GM19099 (cell line): ENCODE measurements at regions not wholly inside any gene's neighbourhood (a gene's known extent, or its start where the extent isn't known, plus 50 kb on each side); places are given as distances from the start of the nearest gene placed in this dataset.

Source experiments
- POLR2A ChIP-seq: IDR thresholded peaks from 3 replicates; pipeline ENCODE4 v1.6.1; 2011; ENCODE audit warnings: low read depth; ENCODE audit not compliant: insufficient read length; ENCODE audit errors: extremely low read depth

DNA sequence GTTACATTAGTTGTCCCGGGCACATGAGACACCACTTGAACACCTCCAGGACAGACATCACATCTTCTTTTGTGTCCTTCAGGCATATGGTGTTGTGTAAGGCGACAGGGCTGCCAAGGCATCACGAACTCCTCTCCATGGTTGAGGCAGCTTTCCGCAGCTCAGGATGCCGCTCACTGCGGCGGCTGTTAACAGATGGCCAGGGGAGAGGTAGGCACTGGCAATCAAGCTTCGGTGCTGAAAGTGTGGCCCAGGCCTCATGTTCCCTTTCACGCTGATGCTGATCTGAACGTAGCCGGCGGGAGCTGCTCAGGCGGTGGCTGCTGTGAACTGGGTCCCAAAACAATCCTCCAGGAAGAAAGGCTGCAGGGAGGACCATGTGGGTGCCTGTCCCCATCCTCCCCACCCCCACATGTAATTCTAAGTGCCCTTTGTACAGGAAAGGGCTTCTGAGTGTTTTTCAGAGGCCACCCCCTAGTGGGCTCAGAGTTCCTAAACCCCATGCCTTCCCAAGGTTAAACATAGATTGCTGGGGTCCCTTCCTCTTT, 287.1 kb upstream of the AJAP1 start:
- no peak for TF ChIP-seq POLR2A

DNA sequence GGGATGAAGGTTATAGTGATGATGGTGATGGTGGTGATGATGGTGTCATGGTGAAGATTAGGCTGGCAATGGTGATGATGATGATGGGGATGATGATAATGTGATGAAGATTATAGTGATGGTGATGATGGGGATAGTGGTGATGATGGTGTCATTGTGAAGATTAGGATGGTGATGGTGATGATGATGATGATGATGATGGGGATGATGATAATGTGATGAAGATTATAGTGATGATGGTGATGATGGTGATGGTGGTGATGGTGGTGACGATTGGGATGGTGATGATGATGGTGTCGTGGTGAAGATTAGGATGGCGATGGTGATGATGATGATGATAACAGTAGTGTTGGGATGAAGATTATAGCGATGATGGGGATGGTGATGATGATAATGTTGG, 285.1 kb upstream of the AJAP1 start:
- TF ChIP-seq POLR2A = no peak

GRCh38 chr1:4371849-4372248, 282.6 kb upstream of the AJAP1 start:
- no peak for TF ChIP-seq POLR2A

- TF ChIP-seq POLR2A = no peak
These were observed 278.6 kb upstream of the AJAP1 start for GRCh38 chr1:4375812-4376211.

DNA sequence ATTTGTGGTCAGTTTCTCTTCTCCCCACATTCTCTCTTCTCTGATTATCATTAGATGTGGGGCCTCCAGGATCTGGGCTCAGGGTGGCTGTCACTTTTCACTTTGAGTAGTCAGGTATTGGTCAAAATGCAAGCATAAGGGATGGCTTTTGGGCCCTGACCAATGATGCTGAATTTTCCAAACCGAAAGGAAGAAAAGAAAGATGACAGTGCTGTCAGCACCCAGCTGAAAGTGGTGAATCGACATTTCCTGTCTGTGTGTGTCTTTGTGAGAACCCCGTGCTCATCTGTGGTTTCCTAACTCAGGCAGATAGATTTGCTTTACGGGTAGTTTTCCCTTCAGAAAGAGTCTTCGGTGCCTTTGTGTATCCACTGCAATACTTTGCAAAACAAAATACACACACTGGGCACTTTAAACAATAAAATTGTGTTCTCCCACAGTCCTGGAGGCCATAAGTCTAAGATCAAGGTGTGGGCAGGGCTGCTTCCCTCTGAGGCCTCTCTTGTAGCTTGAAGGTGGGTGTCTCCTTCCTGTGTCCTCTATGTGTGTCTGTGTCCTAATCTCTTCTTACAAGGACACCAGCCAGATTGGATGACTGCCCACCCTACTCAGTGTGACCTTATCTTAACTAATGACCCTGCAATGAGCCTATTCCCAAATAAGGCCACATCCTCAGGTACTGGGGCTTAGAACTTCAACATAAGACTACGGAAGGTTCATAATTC, 274.8 kb upstream of the AJAP1 start:
- TF ChIP-seq POLR2A = no peak

- no peak for TF ChIP-seq POLR2A
These were observed 273.7 kb upstream of the AJAP1 start for GRCh38 chr1:4380564-4381168.

DNA sequence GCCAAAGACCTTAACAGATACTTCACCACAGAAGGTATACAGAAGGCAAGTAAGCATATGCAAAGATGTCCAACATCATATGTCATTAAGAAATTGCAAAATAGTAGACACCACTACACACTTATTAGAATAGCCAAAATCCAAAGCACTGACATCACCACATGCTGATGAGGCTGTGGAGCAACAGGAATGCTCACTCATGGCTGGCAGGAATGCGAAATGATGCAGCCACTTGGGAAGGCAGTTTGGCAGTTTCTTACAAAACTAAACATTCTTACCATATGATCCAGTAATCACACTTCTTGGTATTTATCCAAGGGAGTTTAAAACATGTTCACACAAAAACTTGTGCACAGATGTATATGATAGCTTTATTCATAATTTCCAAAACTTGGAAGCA, 261.2 kb upstream of the AJAP1 start:
- TF ChIP-seq POLR2A = no peak

DNA sequence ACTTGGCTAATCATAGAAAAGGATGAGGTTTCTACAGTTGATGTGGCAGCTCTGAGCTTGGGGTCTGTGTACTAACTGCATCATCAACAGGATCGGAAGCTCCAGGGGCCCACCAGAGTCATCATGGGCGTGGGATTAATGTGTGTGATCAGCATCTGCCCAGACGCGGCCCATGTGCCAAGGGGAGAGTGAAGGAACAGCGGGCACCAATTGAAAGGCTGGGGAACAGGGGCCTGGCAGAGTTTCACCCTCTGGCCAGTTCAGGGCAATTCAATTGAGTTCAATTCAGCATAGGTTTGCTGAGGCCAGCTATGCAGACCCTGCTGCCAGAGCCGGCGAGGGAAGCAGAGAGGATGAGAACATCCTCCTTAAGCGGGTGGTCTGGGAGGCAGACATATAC, 260.0 kb upstream of the AJAP1 start:
- TF ChIP-seq POLR2A = no peak

DNA sequence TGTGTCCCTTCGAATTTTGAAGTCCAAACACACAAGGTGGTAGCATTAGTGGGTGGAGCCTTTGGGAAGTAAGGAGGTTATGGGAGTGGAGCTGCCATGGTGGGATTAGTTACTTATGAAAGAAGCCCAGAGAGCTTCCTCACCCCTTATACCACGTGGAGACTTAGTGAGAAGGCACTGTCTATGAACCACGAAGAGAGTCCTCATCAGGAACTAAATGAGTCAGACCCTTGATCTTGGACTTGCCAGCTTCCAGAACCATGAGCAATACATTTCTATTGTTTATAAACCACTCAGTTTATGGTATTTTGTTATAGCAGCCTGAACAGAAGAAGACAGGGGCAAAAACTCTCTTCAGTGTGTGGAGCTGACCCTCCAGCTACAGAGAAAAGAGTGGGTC, 259.3 kb upstream of the AJAP1 start:
- no peak for TF ChIP-seq POLR2A

GRCh38 chr1:4395676-4396075, 258.7 kb upstream of the AJAP1 start:
- no peak for TF ChIP-seq POLR2A

- no peak for TF ChIP-seq POLR2A
These were observed 257.9 kb upstream of the AJAP1 start for GRCh38 chr1:4396551-4396950.

- TF ChIP-seq POLR2A = no peak
These were observed 257.2 kb upstream of the AJAP1 start for GRCh38 chr1:4397196-4397595.

DNA sequence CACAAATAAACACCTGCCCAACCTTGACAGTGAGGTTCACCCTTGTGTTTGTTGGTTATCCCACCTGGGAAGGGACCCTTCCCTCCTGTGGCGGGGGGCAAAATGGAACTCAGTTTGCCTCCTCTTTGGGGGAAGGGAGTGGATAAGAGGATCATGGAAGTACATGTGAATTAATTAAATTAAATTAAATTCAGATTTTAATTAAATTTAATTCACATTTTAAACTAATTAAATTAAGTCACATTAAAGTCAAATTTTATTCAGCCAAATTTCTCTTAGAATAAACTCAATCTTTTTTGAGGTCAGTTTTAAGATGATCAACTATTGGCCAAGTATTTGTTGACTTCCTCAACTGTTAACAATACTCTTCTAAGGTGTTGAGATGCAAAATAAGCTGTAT, 252.4 kb upstream of the AJAP1 start:
- no peak for TF ChIP-seq POLR2A

DNA sequence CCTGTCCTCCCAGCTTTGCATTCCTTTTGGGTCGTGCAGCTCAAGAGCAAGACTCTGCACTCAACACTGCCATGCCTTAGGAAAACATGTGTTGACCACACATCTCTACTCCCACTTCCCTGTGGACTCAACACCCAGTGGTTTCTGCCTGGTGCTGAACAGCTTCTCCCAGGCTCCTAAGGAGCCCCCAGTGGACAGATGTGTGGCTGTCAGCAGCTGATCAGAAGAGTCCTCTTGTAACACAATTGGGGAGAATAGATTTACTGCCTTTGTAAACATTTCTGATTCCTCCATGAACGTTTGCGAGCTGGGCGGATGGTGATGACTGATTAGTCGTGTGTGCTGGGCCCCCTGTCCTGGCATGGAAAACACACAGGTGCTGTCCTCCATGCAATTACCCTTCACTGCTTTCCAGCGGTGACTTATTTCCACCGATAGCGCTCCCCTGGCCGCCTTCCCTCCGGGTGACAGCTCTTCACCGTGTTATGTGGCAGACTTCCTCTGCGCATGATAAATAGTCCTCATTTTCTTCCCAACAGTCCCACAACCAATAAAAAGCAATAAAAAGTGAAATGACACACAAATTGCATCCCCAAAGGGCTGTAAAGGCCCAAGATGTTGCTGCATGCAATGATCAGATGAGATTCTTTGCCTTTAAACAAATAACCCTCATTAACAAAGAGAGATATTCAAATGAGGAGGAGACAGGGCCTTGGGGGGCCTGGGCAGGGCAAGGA, 249.4 kb upstream of the AJAP1 start:
- no peak for TF ChIP-seq POLR2A

- no peak for TF ChIP-seq POLR2A
These were observed 246.6 kb upstream of the AJAP1 start for GRCh38 chr1:4407851-4408250.

DNA sequence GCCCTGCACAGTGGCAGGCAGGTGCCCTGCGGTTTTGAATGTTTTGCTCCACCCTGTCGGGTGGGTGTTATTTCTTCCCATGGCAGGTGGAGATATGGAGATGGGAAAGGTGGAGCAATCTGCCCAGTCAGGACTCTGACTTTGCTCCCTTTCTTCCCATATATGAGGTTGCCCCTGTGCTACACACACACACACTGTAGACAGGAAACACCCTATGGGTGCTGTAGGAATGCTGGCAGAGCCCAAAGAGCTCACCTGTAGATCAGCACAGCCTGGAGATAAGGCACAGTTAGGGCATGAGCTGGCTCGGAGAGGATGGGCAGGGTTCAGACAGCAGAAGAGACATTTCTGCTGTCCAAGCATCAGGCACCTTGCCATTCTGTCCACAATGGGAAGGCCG, 246.0 kb upstream of the AJAP1 start:
- no peak for TF ChIP-seq POLR2A
